Muscle of arm (tissue), 1 donor: ENCODE measurements at regions not wholly inside any gene's neighbourhood (a gene's known extent, or its start where the extent isn't known, plus 50 kb on each side); places are given as distances from the start of the nearest gene placed in this dataset.
"Not testable (repeated sequence)": the region's sequence is repeated elsewhere in the genome, so short reads cannot be mapped to it uniquely, and the experiment has no call there.

Source experiments
- DNase-seq: peaks from one replicate; pipeline ENCODE4 v3.0.0-alpha.2; 2013

GRCh38 chr1:71345491-71345890 lies 264.7 kb upstream of the ZRANB2 start:
- DNase-seq: no peak

GRCh38 chr1:71343686-71344416 lies 263.0 kb upstream of the ZRANB2 start:
- DNase-seq: no peak

- DNase-seq: no peak
Measured at GRCh38 chr1:71339238-71339637, 258.4 kb upstream of the ZRANB2 start.

GRCh38 chr1:71330991-71331390 lies 250.2 kb upstream of the ZRANB2 start:
- DNase-seq: no peak

GRCh38 chr1:71324671-71325267 lies 243.9 kb upstream of the ZRANB2 start:
- DNase-seq: no peak

DNA sequence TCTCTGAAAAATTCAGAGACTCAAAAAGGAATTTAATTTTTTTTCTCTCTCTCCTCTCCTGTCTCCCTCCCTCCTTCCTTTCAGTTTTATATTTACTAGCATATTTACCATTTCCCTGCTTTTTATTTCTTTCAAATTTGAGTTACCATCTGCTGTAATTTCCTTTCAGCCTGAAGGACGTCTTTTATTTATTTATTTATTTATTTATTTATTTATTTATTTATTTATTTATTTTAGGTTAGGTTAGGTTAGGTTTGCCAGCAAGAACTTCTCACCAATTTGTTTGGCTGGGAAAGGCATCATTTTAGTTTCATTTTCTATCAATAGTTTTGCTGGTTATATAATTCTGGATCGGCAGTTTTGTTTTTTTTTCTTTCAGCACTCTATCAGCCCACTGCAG lies 231.7 kb upstream of the ZRANB2 start:
- DNase-seq: no peak

- no peak for DNase-seq
Measured at GRCh38 chr1:71311376-71311775, 230.5 kb upstream of the ZRANB2 start.

- DNase-seq: peak; percentile 38
Measured at GRCh38 chr1:71307451-71307850, 226.6 kb upstream of the ZRANB2 start.

DNA sequence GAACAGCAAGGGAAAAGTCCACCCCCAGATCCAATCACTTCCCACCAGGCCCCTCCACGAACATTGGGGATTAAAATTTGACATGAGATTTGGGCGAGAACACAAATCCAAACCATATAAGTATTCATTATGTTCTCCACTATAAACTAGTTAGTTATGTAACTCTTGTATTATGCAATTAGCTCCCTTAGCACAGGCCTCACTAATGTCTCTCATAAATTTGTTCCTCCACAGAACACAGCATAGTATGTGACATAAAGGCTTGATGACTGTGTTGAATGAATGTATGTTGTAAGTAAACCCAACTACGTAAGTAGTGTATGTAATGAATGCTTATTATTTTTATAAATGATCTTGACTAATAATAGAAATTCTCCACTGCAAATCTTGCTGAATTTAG lies 223.3 kb upstream of the ZRANB2 start:
- no peak for DNase-seq

DNA sequence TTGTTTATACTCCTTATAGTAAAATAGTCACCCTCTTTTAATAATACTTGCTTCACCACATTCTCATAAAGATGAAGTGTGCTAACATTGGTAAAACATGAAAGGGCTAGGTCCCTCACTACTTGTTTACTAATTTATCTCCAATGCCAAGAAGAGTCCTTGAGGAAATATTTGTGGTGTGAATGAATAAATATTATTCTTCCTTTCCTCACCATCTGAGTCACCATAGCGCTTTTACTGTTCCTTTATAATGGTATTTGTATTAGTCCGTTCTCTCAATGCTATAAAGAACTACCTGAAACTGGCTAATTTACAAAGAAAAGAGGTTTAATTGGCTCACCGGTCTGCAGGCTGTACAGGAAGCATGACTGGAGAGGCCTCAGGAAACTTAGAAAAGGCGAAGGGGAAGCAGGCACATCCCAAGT lies 222.8 kb upstream of the ZRANB2 start:
- DNase-seq: no peak

- no peak for DNase-seq
Measured at GRCh38 chr1:71298633-71299032, 217.8 kb upstream of the ZRANB2 start.

DNA sequence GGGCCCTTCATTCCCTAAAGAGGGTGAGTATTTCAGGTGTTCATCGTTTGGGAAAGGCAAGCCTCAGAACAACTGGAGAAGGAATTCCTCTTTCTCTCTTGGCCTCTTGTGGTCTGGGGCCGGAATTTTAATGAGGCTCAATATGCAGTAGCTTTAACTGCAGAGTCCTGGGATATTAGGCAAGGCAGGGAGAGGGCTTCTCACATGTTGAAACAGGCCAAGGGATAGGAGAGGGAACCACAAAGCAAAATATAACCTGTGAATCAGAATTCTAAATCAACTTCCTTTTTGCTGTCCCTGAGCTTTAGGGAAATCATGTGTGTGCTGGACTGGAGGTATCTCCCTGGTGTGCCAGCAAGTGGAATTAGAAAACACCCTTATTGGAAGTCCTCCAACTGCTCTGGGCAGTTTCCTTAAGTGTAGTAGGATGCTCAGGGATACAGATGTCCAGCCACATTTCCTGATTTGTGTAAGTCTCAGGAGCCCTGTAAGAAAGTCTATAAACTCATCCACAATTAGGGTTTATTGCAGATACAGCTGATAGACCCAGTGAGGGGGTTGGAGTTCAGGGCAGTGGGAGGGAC lies 215.8 kb upstream of the ZRANB2 start:
- no peak for DNase-seq

DNA sequence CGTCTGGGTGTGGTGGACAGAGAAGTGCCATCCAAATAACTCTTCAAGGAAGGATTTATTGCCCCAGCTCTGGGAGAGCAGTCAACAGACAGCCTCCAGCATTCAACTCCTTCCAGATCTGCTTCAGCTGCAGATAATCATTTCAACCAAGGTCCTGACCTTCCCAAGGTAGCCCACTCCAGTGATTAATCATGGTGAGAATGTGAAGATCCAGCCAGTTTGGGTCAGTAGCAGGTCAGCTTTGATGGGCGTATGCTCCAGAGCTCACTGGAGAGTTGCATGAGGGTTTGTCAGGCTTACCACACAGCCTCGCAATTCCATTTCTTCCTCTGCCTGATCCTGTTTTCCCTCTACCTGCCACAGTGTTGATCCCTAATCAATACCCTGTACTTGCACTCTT lies 214.5 kb upstream of the ZRANB2 start:
- no peak for DNase-seq

GRCh38 chr1:71294178-71294577 lies 213.3 kb upstream of the ZRANB2 start:
- no peak for DNase-seq

DNA sequence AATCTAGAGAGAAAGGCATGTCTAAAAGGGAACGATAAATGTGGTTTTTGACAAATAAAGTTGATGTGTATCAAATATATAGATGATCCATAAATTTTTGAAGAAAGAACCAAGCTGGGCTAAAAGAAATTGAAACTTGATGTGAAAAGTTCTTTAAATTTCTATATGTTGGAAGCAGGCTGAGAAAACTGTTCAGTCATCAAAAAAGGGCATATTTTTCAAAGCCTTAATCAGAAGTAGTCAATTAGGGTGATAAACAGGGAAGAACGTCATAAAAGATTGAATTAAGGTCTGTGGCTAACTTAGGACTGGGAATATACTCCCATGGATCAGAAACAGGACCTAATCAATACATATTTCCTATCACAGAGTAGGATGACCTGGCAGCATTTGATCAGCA lies 211.4 kb upstream of the ZRANB2 start:
- DNase-seq: no peak

- not testable (repeated sequence) for DNase-seq
Measured at GRCh38 chr1:71290506-71291237, 209.8 kb upstream of the ZRANB2 start.

DNA sequence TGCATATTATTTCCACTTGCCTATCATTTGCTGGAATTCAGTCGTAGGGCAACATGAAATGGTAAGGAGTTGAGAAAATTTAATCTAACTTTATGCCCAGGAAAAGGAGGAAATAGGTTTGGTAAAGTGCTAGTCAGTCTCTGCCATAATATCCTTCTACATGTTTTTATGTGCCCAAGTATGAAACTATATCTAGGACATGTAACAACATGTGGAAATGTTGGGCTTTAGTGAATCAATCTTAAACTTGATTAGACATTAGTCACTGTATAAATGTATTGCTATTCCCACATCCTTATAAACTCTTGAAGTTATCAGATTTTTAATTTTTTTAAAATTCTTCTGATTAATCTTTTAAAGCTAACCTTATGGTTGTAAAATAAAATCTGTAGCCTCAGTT lies 204.7 kb upstream of the ZRANB2 start:
- no peak for DNase-seq

GRCh38 chr1:71276466-71276865 lies 195.6 kb upstream of the ZRANB2 start:
- no peak for DNase-seq

DNA sequence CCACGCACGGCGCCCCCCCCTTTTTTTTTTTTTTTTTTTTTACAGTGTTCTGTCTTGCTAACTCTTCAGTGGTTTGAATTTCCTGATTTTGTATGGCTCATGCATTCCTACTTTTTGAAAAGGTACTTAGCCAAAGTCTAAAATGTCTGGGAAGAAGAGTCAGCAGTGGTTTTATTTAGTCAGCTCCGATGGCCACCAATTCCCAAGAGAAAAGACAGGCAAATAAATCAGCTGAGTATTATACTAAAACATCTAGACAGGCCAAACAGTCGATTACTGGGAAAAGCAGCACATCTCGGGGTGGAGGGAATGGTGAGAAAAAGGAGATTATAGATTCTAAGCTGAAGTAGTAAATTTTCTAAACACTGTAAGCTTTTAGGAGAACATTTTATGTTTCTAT lies 192.5 kb upstream of the ZRANB2 start:
- no peak for DNase-seq

DNA sequence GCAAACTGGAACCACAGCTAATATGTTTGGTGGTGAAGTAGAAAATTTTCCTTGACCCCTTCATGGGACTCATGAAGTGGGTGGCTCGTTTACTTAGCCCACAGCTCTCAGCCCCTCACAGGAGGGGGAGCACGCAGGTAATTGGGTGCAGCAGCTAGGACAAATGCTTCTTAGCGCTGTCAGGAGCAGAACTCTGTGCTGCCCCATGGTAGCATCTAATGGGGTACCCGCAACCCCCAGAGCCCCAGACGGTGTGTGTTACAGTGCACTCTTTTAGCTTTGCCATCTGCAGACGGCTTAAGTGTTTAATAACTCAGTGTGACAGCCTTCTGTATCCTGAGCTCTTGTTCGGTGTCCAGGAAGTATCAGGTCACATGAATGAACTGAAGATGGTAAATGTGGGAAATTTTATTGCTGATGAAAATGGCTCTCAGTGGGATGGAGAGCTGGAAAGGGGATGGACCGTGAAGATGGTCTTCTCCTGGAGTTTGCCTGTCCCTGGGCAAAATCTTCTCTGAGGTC lies 189.6 kb upstream of the ZRANB2 start:
- no peak for DNase-seq

DNA sequence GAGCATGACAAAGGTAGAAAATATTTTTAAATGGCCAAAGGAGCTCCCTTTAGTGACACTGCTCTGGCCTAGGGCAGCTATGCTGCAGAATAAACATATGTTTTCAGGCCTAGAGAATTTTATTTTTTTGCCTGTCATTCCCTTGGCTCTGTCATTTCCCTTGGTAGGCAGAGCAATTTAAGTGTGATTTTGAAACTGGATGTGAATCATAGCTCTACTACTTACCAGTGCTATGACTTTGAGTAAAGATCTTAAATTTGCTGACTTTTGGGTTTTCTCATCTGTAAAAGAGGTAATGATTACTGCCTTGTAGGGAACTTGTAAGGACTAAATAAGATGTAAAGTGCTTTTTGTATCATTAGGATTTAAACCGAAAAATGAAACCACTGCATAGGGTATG lies 189.0 kb upstream of the ZRANB2 start:
- DNase-seq: no peak

GRCh38 chr1:71269179-71269578 lies 188.3 kb upstream of the ZRANB2 start:
- no peak for DNase-seq

DNA sequence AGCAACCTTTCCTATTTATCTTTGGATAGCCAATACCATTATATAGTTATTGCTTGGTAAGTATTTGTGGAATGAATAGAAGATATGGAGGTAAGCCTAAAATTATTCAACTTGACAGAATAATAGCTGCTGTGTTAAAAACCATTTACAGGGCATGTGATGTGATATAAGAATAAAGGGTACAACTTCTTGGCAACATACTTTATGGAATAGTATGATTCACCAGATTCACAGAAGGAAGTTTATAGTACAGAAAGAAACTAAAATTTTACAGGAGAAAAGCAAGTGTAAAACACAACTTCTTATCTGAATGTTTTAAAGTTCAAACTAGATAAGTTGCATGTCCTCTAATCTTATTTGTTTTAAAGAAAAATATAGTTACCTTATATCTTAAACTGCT lies 186.4 kb upstream of the ZRANB2 start:
- no peak for DNase-seq
